ENCODE measurements at regions not wholly inside any gene's neighbourhood (a gene's known extent, or its start where the extent isn't known, plus 50 kb on each side); places are given as distances from the start of the nearest gene placed in this dataset.

DNA sequence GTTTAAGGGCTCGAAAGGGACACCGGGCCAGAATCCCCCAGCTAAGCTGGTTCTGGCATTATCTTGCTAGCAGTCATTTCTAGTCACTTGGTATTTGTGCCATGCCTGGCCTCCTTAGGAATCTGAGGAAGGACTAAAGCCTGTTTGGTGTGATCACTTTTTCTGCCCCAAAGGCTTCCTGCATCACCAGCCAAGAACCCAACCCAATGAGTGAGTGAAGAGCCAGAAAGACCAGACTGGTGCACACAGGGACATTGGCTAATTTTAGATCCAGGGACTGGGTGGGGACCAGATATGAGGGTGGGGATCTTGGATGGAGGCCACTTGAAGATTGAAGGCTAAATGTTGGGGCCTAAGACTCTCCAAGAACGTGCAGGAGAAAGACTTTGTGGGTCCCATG lies 411.9 kb upstream of the TNP1 start:
- TF ChIP-seq, protein P1, sequence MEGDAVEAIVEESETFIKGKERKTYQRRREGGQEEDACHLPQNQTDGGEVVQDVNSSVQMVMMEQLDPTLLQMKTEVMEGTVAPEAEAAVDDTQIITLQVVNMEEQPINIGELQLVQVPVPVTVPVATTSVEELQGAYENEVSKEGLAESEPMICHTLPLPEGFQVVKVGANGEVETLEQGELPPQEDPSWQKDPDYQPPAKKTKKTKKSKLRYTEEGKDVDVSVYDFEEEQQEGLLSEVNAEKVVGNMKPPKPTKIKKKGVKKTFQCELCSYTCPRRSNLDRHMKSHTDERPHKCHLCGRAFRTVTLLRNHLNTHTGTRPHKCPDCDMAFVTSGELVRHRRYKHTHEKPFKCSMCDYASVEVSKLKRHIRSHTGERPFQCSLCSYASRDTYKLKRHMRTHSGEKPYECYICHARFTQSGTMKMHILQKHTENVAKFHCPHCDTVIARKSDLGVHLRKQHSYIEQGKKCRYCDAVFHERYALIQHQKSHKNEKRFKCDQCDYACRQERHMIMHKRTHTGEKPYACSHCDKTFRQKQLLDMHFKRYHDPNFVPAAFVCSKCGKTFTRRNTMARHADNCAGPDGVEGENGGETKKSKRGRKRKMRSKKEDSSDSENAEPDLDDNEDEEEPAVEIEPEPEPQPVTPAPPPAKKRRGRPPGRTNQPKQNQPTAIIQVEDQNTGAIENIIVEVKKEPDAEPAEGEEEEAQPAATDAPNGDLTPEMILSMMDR (IDR thresholded peaks at IDR 0.05): no peak
- TF ChIP-seq POLR2A (IDR thresholded peaks at IDR 0.05): no peak

Measured in body of pancreas (tissue), 4 donors.